H9 (cell line): ENCODE measurements at regions not wholly inside any gene's neighbourhood (a gene's known extent, or its start where the extent isn't known, plus 50 kb on each side); places are given as distances from the start of the nearest gene placed in this dataset.

Source experiments
- DNase-seq: peaks from one replicate; pipeline ENCODE4 v3.0.0-alpha.2; 2017
- H2AFZ ChIP-seq: one replicate; pipeline ENCODE4 v1.6.1; 2013; ENCODE audit warnings: mild to moderate bottlenecking, low read length, control low read depth, moderate library complexity
- H2AK5ac ChIP-seq: 2 replicates; pipeline ENCODE4 v1.6.1; 2013; ENCODE audit warnings: low read length, control low read depth, mixed read lengths; ENCODE audit not compliant: insufficient read length
- H2BK120ac ChIP-seq: one replicate; pipeline ENCODE4 v1.6.1; 2013; ENCODE audit warnings: low read depth, mild to moderate bottlenecking, low read length, control low read depth, inconsistent platforms; ENCODE audit not compliant: poor library complexity, severe bottlenecking
- H2BK12ac ChIP-seq: 2 replicates; pipeline ENCODE4 v1.6.1; 2013; ENCODE audit warnings: low read length, control low read depth, mixed read lengths, low read depth; ENCODE audit not compliant: insufficient read length
- H2BK15ac ChIP-seq: 2 replicates; pipeline ENCODE4 v1.6.1; 2013; ENCODE audit warnings: low read depth, low read length, control low read depth
- H2BK20ac ChIP-seq: one replicate; pipeline ENCODE4 v1.6.1; 2013; ENCODE audit warnings: low read depth, mild to moderate bottlenecking, low read length, control low read depth, inconsistent platforms; ENCODE audit not compliant: poor library complexity, severe bottlenecking
- H2BK5ac ChIP-seq: 2 replicates; pipeline ENCODE4 v1.6.1; 2013; ENCODE audit warnings: low read length, control low read depth, mixed read lengths; ENCODE audit not compliant: insufficient read length
- H3K14ac ChIP-seq: 2 replicates; pipeline ENCODE4 v1.6.1; 2013; ENCODE audit warnings: low read length, control low read depth; ENCODE audit not compliant: insufficient read depth
- H3K18ac ChIP-seq: 2 replicates; pipeline ENCODE4 v1.6.1; 2013; ENCODE audit warnings: low read depth, mild to moderate bottlenecking, mixed read lengths, low read length, control low read depth; ENCODE audit not compliant: insufficient read length
- H3K23ac ChIP-seq: 2 replicates; pipeline ENCODE4 v1.6.1; 2013; ENCODE audit warnings: low read length, control low read depth, mixed read lengths, low read depth; ENCODE audit not compliant: insufficient read length
- H3K23me2 ChIP-seq: 2 replicates; pipeline ENCODE4 v1.6.1; 2013; ENCODE audit warnings: low read depth, mild to moderate bottlenecking, mixed read lengths, low read length, control low read depth; ENCODE audit not compliant: insufficient read length, poor library complexity, severe bottlenecking
- H3K27ac ChIP-seq: 2 replicates; pipeline ENCODE4 v1.5.1; 2013; ENCODE audit warnings: low read length, control low read depth, mixed read lengths, low read depth; ENCODE audit not compliant: insufficient read length
- H3K27me3 ChIP-seq: 2 replicates; pipeline ENCODE4 v1.6.1; 2013; ENCODE audit warnings: low read length, control low read depth, inconsistent platforms; ENCODE audit not compliant: insufficient read depth
- H3K4ac ChIP-seq: 2 replicates; pipeline ENCODE4 v1.6.1; 2013; ENCODE audit warnings: low read depth, mild to moderate bottlenecking, control low read depth, inconsistent platforms, low read length, moderate library complexity
- H3K4me1 ChIP-seq: 2 replicates; pipeline ENCODE4 v1.6.1; 2013; ENCODE audit warnings: low read length, control low read depth, inconsistent platforms; ENCODE audit not compliant: insufficient read depth
- H3K4me2 ChIP-seq: 2 replicates; pipeline ENCODE4 v1.6.1; 2013; ENCODE audit warnings: low read length, control low read depth, mixed read lengths; ENCODE audit not compliant: insufficient read length, insufficient read depth
- H3K56ac ChIP-seq: 2 replicates; pipeline ENCODE4 v1.6.1; 2013; ENCODE audit warnings: low read depth, mild to moderate bottlenecking, mixed read lengths, low read length, control low read depth; ENCODE audit not compliant: insufficient read length
- H3K79me1 ChIP-seq: 2 replicates; pipeline ENCODE4 v1.6.1; 2013; ENCODE audit warnings: low read depth, mild to moderate bottlenecking, moderate library complexity, low read length, control low read depth, inconsistent platforms; ENCODE audit not compliant: insufficient read depth, poor library complexity, severe bottlenecking
- H3K79me2 ChIP-seq: 2 replicates; pipeline ENCODE4 v1.6.1; 2013; ENCODE audit warnings: low read length, control low read depth, inconsistent platforms; ENCODE audit not compliant: insufficient read depth
- H3K9ac ChIP-seq: 2 replicates; pipeline ENCODE4 v1.6.1; 2013; ENCODE audit warnings: low read length, control low read depth, mixed read lengths; ENCODE audit not compliant: insufficient read length; ENCODE audit errors: extremely low read depth
- H3K9me3 ChIP-seq: one replicate; pipeline ENCODE4 v1.6.1; 2013; ENCODE audit warnings: low read depth, low read length, inconsistent platforms; ENCODE audit not compliant: control insufficient read depth
- H3T11ph ChIP-seq: one replicate; pipeline ENCODE4 v1.6.1; 2013; ENCODE audit warnings: mild to moderate bottlenecking, low read length, control low read depth, inconsistent platforms
- H4K20me1 ChIP-seq: one replicate; pipeline ENCODE4 v1.6.1; 2013; ENCODE audit not compliant: control insufficient read depth, insufficient read length, insufficient read depth
- H4K5ac ChIP-seq: 2 replicates; pipeline ENCODE4 v1.6.1; 2013; ENCODE audit warnings: low read depth, mild to moderate bottlenecking, mixed read lengths, low read length, control low read depth; ENCODE audit not compliant: insufficient read length
- H4K8ac ChIP-seq: replicated peaks from 2 replicates; pipeline ENCODE4 v1.6.1; 2013; ENCODE audit warnings: low read length, control low read depth, mixed read lengths, low read depth; ENCODE audit not compliant: insufficient read length
- H4K91ac ChIP-seq: 2 replicates; pipeline ENCODE4 v1.6.1; 2013; ENCODE audit warnings: low read depth, mild to moderate bottlenecking, moderate library complexity, mixed read lengths, low read length, control low read depth; ENCODE audit not compliant: insufficient read length
- H3K27ac Mint-ChIP-seq, 3 experiments: 2 replicates in 2 of 3; 3 replicates in 1 of 3; pipeline ENCODE4 v1.8.0; 2020 to 2021; ENCODE audit warnings: mixed read lengths in 3 of 3, mild to moderate bottlenecking in 1 of 3, moderate library complexity in 1 of 3
- H3K27me3 Mint-ChIP-seq: 2 replicates; pipeline ENCODE4 v1.8.0; 2021; ENCODE audit warnings: low read depth, mild to moderate bottlenecking, moderate library complexity, mixed read lengths
- H3K36me3 Mint-ChIP-seq, 3 experiments: 2 replicates in 2 of 3; 3 replicates in 1 of 3; pipeline ENCODE4 v1.8.0; 2020 to 2021; ENCODE audit warnings: low read depth in 3 of 3, mixed read lengths in 3 of 3; ENCODE audit not compliant: insufficient read depth in 1 of 3
- H3K4me1 Mint-ChIP-seq, 2 experiments: 2 replicates each; pipeline ENCODE4 v1.8.0; 2020; ENCODE audit warnings: mixed read lengths in 2 of 2
- H3K4me3 Mint-ChIP-seq, 2 experiments: 2 replicates in 1 of 2; 3 replicates in 1 of 2; pipeline ENCODE4 v1.8.0; 2020 to 2021; ENCODE audit warnings: mild to moderate bottlenecking in 2 of 2, mixed read lengths in 2 of 2, moderate library complexity in 1 of 2
- H3K9me3 Mint-ChIP-seq, 2 experiments: 2 replicates in 1 of 2; 3 replicates in 1 of 2; pipeline ENCODE4 v1.8.0; 2020; ENCODE audit warnings: mild to moderate bottlenecking in 2 of 2, mixed read lengths in 2 of 2, moderate library complexity in 1 of 2
- WGBS: extraction: QIAGEN DNeasy Blood & Tissue Kit; methylation state at CpG from one replicate; pipeline ENCODE4 v1.1.7; 2013; ENCODE audit warnings: missing lambda C conversion rate, low lambda C conversion rate, mixed read lengths; ENCODE audit not compliant: insufficient read length; ENCODE audit errors: extremely low coverage; 5-methylcytosine and 5-hydroxymethylcytosine counted together
- TF ChIP-seq, protein P1 (sequence below): fragments of 200-600 bp; sonication (generic); conservative IDR thresholded peaks from 3 replicates; pipeline ENCODE4 v1.8.0; 2021; ENCODE audit warnings: antibody characterized with exemption, mild to moderate bottlenecking

DNA sequence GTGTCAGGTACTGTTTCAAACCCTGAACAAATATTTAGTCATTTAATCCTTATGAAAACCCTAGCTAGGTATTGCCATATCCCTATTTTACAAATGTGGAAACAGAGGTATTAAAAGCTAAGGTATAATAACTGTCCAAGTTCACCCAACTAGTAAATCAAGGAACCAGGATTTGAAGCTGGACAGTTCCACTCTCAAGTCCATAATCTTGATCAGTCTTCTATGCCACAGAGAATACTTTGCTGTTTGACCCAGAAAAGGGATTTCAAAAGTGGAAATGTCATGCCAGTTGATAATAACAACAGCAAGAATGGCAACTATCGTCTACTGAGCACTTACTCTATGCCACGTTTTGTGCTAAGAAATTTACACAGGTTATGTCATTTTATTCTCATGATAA lies 90.4 kb upstream of the KIT start:
- Histone ChIP-seq H4K8ac (no peak overlapping the region), H3K23me2 (no peaks in the 10 kb centered on the region), H3K4me1 (no peaks in the 10 kb centered on the region; the same call in 1 of the 2 replicates), H3K9me3 (no peaks in the 10 kb centered on the region), H4K5ac (no peak overlapping the region), H3K9ac (no peak overlapping the region), H2AFZ (no peak overlapping the region), H3K27ac (no peak overlapping the region), H2BK15ac (no peak overlapping the region), H3K79me2 (no peaks in the 10 kb centered on the region), H2BK5ac (no peak overlapping the region), H2AK5ac (no peak overlapping the region), H3K27me3 (no peaks in the 10 kb centered on the region; the same call in 1 of the 2 replicates), H3K4ac (no peak overlapping the region), H3K4me2 (no peak overlapping the region), H3K18ac (no peak overlapping the region), H3K56ac (no peak overlapping the region), H3K23ac (no peak overlapping the region), H2BK120ac (no peak overlapping the region), H3K79me1 (no peaks in the 10 kb centered on the region), H3T11ph (no peak overlapping the region), H2BK12ac (no peak overlapping the region), H4K91ac (no peak overlapping the region), H4K20me1 (no peaks in the 10 kb centered on the region), H2BK20ac (no peak overlapping the region), H3K14ac (no peak overlapping the region)
- no peaks in the 10 kb centered on the region for H3K9me3 Mint-ChIP-seq
- peaks cover 40% of the 10 kb centered on the region for H3K27me3 Mint-ChIP-seq
- no peaks in the 10 kb centered on the region for H3K36me3 Mint-ChIP-seq
- peaks cover 31 to 34% of the 10 kb centered on the region in 2 experiments for H3K4me1 Mint-ChIP-seq
- DNase-seq = no peak
- TF ChIP-seq, protein P1, sequence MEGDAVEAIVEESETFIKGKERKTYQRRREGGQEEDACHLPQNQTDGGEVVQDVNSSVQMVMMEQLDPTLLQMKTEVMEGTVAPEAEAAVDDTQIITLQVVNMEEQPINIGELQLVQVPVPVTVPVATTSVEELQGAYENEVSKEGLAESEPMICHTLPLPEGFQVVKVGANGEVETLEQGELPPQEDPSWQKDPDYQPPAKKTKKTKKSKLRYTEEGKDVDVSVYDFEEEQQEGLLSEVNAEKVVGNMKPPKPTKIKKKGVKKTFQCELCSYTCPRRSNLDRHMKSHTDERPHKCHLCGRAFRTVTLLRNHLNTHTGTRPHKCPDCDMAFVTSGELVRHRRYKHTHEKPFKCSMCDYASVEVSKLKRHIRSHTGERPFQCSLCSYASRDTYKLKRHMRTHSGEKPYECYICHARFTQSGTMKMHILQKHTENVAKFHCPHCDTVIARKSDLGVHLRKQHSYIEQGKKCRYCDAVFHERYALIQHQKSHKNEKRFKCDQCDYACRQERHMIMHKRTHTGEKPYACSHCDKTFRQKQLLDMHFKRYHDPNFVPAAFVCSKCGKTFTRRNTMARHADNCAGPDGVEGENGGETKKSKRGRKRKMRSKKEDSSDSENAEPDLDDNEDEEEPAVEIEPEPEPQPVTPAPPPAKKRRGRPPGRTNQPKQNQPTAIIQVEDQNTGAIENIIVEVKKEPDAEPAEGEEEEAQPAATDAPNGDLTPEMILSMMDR = no peak
- H3K4me3 Mint-ChIP-seq = no peak overlapping the region
- no peak overlapping the region for H3K27ac Mint-ChIP-seq
- WGBS = no CpG with 5 or more reads among the region's 2 CpGs
